HL-60 (cell line): ENCODE measurements at regions not wholly inside any gene's neighbourhood (a gene's known extent, or its start where the extent isn't known, plus 50 kb on each side); places are given as distances from the start of the nearest gene placed in this dataset.

Experiments used
- DNase-seq, 2 experiments: peaks; one replicate each; pipeline ENCODE4 v3.0.0-alpha.2; 2010 to 2020; ENCODE audit warnings: low read depth in 1 of 2, low spot score in 1 of 2
- H3K27ac ChIP-seq: fragments of 250-450 bp; sonication (Bioruptor Pico); replicated peaks from 2 replicates; pipeline ENCODE4 v1.5.1; 2020; ENCODE audit warnings: mild to moderate bottlenecking, moderate library complexity
- H3K27me3 ChIP-seq: fragments of 250-450 bp; sonication (Bioruptor Pico); 2 replicates; pipeline ENCODE4 v1.5.1; 2021; ENCODE audit warnings: mild to moderate bottlenecking, moderate library complexity; ENCODE audit not compliant: insufficient read depth, poor library complexity, severe bottlenecking
- H3K4me3 ChIP-seq: replicated peaks from 2 replicates; pipeline ENCODE4 v1.5.1; 2011; ENCODE audit warnings: mild to moderate bottlenecking, control low read depth, low read length; ENCODE audit not compliant: insufficient read depth
- GABPA ChIP-seq: IDR thresholded peaks from 2 replicates; pipeline ENCODE4 v1.6.1; 2012; ENCODE audit warnings: low read depth
- POLR2AphosphoS5 ChIP-seq: IDR thresholded peaks from 2 replicates; pipeline ENCODE4 v1.6.1; 2012; ENCODE audit warnings: low read depth
- SPI1 ChIP-seq: IDR thresholded peaks from 2 replicates; pipeline ENCODE4 v1.6.1; 2012; ENCODE audit warnings: low read depth, mild to moderate bottlenecking, borderline replicate concordance
- TF ChIP-seq, protein P1 (sequence below): IDR thresholded peaks from one replicate; pipeline ENCODE4 v1.5.1; 2011; ENCODE audit warnings: low read length, control low read depth, inconsistent platforms; ENCODE audit not compliant: insufficient read depth
- TF ChIP-seq, protein P2 (sequence below): IDR thresholded peaks from 2 replicates; pipeline ENCODE4 v1.6.1; 2012; ENCODE audit warnings: low read depth; ENCODE audit not compliant: insufficient replicate concordance

DNA sequence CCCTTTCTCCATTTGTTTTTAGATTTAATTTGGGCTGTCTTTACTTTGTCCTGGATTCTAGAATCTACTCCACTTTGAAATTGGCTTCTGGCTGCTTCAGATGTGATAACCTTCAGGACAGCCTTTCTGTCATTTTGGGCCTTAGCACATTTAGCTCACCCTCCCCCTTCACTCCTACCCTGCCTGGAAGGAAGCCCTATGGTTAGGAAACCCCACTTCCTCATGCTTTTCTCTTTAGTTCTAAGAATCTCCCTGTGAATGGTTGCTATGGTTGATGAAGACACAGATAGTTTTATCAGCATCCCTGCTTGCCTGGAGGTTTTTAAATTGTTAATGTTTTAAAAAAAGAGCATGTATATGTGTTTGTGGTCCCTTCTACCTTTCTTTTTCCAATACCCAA, 100.7 kb upstream of the PTPN13 start:
- TF ChIP-seq GABPA (no peak), SPI1 (peak; percentile 89), POLR2AphosphoS5 (no peak)
- TF ChIP-seq, protein P1, sequence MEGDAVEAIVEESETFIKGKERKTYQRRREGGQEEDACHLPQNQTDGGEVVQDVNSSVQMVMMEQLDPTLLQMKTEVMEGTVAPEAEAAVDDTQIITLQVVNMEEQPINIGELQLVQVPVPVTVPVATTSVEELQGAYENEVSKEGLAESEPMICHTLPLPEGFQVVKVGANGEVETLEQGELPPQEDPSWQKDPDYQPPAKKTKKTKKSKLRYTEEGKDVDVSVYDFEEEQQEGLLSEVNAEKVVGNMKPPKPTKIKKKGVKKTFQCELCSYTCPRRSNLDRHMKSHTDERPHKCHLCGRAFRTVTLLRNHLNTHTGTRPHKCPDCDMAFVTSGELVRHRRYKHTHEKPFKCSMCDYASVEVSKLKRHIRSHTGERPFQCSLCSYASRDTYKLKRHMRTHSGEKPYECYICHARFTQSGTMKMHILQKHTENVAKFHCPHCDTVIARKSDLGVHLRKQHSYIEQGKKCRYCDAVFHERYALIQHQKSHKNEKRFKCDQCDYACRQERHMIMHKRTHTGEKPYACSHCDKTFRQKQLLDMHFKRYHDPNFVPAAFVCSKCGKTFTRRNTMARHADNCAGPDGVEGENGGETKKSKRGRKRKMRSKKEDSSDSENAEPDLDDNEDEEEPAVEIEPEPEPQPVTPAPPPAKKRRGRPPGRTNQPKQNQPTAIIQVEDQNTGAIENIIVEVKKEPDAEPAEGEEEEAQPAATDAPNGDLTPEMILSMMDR = no peak
- Histone ChIP-seq H3K4me3 (no peak overlapping the region), H3K27me3 (no peaks in the 10 kb centered on the region), H3K27ac (no peak overlapping the region)
- DNase-seq = peak in 1 of 2 experiments; percentile 51

DNA sequence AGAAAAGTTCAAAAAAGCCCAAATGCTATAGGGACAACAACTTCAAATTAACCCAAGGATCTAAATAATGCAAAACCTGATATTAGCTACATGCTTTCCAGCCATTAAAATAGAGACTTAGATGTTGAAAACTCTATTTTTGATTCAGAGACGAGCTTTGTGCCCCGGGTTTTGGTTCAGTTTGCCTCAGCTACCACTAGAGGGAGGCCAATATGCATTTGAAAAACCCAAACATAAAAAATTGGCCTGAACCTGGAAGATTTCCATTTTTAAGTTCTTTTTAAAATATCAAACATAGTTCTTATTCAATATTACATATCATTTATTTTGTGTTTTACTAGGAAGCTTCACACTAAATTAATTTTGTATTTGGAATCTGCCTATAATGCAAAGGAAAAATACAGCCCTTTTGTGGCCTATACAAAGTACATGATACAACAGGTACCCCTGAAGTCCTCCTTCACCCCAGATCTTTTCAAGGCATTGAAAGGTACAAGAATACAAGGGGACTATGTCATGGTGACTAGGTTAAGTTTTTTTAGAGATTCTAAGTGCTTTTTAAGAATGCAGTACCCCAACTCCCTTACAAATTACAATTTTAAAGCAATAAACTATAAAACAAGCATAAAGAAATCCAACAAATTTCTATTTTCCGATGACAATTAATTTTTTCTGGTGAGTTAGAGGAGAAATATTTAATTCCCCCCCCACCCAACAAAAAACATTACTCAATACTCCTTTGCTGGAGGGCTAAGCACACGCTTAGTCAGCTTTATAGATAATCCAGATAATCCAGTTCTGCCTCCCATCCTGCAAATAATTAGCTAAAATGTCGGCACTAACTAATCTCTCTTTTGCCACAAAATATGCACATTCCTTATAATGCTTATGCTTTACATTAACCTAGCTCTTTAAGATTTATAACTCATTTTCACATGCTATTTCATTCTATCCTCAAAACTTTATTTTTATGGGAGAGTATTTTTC, 97.7 kb upstream of the PTPN13 start:
- TF ChIP-seq POLR2AphosphoS5 (no peak), SPI1 (no peak)
- TF ChIP-seq, protein P2, sequence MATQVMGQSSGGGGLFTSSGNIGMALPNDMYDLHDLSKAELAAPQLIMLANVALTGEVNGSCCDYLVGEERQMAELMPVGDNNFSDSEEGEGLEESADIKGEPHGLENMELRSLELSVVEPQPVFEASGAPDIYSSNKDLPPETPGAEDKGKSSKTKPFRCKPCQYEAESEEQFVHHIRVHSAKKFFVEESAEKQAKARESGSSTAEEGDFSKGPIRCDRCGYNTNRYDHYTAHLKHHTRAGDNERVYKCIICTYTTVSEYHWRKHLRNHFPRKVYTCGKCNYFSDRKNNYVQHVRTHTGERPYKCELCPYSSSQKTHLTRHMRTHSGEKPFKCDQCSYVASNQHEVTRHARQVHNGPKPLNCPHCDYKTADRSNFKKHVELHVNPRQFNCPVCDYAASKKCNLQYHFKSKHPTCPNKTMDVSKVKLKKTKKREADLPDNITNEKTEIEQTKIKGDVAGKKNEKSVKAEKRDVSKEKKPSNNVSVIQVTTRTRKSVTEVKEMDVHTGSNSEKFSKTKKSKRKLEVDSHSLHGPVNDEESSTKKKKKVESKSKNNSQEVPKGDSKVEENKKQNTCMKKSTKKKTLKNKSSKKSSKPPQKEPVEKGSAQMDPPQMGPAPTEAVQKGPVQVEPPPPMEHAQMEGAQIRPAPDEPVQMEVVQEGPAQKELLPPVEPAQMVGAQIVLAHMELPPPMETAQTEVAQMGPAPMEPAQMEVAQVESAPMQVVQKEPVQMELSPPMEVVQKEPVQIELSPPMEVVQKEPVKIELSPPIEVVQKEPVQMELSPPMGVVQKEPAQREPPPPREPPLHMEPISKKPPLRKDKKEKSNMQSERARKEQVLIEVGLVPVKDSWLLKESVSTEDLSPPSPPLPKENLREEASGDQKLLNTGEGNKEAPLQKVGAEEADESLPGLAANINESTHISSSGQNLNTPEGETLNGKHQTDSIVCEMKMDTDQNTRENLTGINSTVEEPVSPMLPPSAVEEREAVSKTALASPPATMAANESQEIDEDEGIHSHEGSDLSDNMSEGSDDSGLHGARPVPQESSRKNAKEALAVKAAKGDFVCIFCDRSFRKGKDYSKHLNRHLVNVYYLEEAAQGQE = no peak
- TF ChIP-seq, protein P1 = peak; percentile 63
- Histone ChIP-seq H3K27ac (no peak overlapping the region), H3K4me3 (no peak overlapping the region), H3K27me3 (no peaks in the 10 kb centered on the region)
- peak; percentile 7 to 14 for DNase-seq

DNA sequence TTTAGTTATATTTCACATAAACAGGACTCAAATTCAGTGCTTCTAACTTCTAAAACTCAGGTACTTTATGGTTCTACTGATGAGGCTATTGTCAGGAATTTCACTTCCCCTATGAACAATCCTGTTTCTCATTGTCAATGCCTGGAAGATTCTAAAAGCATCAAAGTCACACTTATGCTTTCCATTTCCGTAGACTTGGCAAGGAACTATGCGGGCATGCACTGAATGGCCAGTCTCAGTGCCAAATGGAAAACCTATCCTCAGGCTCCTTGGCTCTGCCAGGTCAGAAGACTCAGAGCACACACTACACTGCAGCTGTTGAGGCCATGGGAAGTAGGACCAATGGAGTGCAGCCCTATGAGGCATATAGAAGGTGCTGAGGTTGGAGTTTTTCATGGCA, 97.0 kb upstream of the PTPN13 start:
- no peaks in the 10 kb centered on the region for H3K27me3 ChIP-seq
- H3K27ac ChIP-seq = no peak overlapping the region
- H3K4me3 ChIP-seq = no peak overlapping the region
- no peak for DNase-seq
- TF ChIP-seq POLR2AphosphoS5 (no peak), SPI1 (no peak), GABPA (no peak)
- TF ChIP-seq, protein P2 = no peak
- TF ChIP-seq, protein P1 = no peak
